WERI-Rb-1 (cell line): ENCODE measurements at regions not wholly inside any gene's neighbourhood (a gene's known extent, or its start where the extent isn't known, plus 50 kb on each side); places are given as distances from the start of the nearest gene placed in this dataset.
"Not testable (repeated sequence)": the region's sequence is repeated elsewhere in the genome, so short reads cannot be mapped to it uniquely, and the experiment has no call there.

Source experiments
- DNase-seq: peaks from one replicate; pipeline ENCODE4 v3.0.0-alpha.2; 2020
- H3K27ac ChIP-seq: fragments of 250-450 bp; sonication (Bioruptor Pico); 2 replicates; pipeline ENCODE4 v1.5.1; 2020; ENCODE audit warnings: mild to moderate bottlenecking, moderate library complexity
- H3K27me3 ChIP-seq: fragments of 250-450 bp; sonication (Bioruptor Pico); 2 replicates; pipeline ENCODE4 v1.5.1; 2021; ENCODE audit warnings: mild to moderate bottlenecking, low read depth, moderate library complexity; ENCODE audit not compliant: insufficient read depth, severe bottlenecking
- H3K36me3 ChIP-seq: fragments of 250-450 bp; sonication (Bioruptor Pico); 2 replicates; pipeline ENCODE4 v1.5.1; 2020; ENCODE audit warnings: mild to moderate bottlenecking, moderate library complexity
- H3K4me3 ChIP-seq: 2 replicates; pipeline ENCODE4 v1.5.1; 2011; ENCODE audit warnings: low read depth, mild to moderate bottlenecking, control low read depth, low read length
- H3K9me3 ChIP-seq: fragments of 250-450 bp; sonication (Bioruptor Pico); 2 replicates; pipeline ENCODE4 v1.5.1; 2021; ENCODE audit warnings: mild to moderate bottlenecking, moderate library complexity; ENCODE audit not compliant: severe bottlenecking
- TF ChIP-seq, protein P1 (sequence below): IDR thresholded peaks from 2 replicates; pipeline ENCODE4 v1.5.1; 2011; ENCODE audit warnings: low read depth, mild to moderate bottlenecking, control low read depth, inconsistent platforms, low read length

GRCh38 chr6:51161752-51162151 is 343.1 kb downstream of the TFAP2B start:
- no peak overlapping the region for H3K4me3 ChIP-seq
- H3K27me3 ChIP-seq, result no peaks in the 10 kb centered on the region
- no peak overlapping the region for H3K27ac ChIP-seq
- DNase-seq, result no peak
- H3K36me3 ChIP-seq, result no peaks in the 10 kb centered on the region
- H3K9me3 ChIP-seq, result no peaks in the 10 kb centered on the region
- TF ChIP-seq, protein P1, sequence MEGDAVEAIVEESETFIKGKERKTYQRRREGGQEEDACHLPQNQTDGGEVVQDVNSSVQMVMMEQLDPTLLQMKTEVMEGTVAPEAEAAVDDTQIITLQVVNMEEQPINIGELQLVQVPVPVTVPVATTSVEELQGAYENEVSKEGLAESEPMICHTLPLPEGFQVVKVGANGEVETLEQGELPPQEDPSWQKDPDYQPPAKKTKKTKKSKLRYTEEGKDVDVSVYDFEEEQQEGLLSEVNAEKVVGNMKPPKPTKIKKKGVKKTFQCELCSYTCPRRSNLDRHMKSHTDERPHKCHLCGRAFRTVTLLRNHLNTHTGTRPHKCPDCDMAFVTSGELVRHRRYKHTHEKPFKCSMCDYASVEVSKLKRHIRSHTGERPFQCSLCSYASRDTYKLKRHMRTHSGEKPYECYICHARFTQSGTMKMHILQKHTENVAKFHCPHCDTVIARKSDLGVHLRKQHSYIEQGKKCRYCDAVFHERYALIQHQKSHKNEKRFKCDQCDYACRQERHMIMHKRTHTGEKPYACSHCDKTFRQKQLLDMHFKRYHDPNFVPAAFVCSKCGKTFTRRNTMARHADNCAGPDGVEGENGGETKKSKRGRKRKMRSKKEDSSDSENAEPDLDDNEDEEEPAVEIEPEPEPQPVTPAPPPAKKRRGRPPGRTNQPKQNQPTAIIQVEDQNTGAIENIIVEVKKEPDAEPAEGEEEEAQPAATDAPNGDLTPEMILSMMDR, result no peak

- TF ChIP-seq, protein P1, result no peak
- Histone ChIP-seq H3K9me3 (no peaks in the 10 kb centered on the region), H3K27me3 (no peaks in the 10 kb centered on the region), H3K27ac (no peak overlapping the region), H3K4me3 (no peak overlapping the region), H3K36me3 (no peaks in the 10 kb centered on the region)
- DNase-seq, result no peak
These were observed 345.3 kb downstream of the TFAP2B start for GRCh38 chr6:51163843-51164529.

GRCh38 chr6:51166914-51167313 is 348.2 kb downstream of the TFAP2B start:
- H3K9me3 ChIP-seq, result no peaks in the 10 kb centered on the region
- H3K27me3 ChIP-seq, result no peaks in the 10 kb centered on the region
- H3K27ac ChIP-seq, result no peak overlapping the region
- TF ChIP-seq, protein P1, result no peak
- no peaks in the 10 kb centered on the region for H3K36me3 ChIP-seq
- DNase-seq, result no peak
- no peak overlapping the region for H3K4me3 ChIP-seq

DNA sequence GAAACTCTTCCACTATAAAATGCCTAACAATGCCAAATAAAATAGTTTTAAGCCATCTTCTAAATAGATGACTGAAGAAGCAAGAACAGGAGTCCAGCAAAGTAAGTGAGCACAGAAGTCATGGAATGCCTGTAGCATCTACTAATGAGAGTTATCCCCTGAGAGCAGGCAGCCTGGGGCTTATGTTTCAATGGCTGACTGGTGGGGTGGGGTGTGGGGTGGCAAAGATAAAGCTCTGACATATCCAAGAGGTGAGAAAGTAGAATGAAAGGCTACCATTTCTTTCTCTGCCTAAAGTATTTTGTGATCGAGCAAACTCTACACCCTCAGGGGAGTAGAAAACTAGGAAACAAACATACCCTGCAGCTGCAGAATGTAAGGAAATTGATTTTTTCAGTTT is 348.8 kb downstream of the TFAP2B start:
- Histone ChIP-seq H3K27ac (no peak overlapping the region), H3K9me3 (no peaks in the 10 kb centered on the region), H3K4me3 (no peak overlapping the region), H3K36me3 (no peaks in the 10 kb centered on the region), H3K27me3 (no peaks in the 10 kb centered on the region)
- no peak for DNase-seq
- TF ChIP-seq, protein P1, result no peak

DNA sequence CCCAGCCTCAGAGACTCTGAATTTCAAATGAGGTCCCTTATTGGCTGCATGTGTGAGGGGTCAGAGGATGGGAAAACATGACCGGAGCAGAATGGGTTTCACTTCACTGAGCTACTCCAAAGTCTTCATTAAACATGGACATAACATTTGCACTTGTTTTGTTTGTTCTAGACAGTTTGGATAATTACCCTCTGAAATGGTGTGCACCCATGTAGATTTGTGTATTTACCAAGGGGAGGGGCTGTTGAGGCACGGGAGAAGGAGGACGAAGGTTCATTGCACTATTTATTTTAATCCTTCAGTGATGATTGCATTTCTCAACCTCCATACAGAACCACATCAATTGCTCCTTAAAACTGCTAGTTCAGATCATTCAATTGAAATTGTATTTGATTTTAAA is 364.2 kb downstream of the TFAP2B start:
- no peaks in the 10 kb centered on the region for H3K36me3 ChIP-seq
- H3K27me3 ChIP-seq, result no peaks in the 10 kb centered on the region
- peaks cover 3% of the 10 kb centered on the region for H3K9me3 ChIP-seq
- TF ChIP-seq, protein P1, result no peak
- DNase-seq, result no peak
- peak overlapping the region; percentile 81 for H3K27ac ChIP-seq
- H3K4me3 ChIP-seq, result no peak overlapping the region

- Histone ChIP-seq H3K27ac (peak overlapping the region; percentile 81), H3K9me3 (peaks cover 8% of the 10 kb centered on the region), H3K36me3 (no peaks in the 10 kb centered on the region), H3K27me3 (no peaks in the 10 kb centered on the region), H3K4me3 (no peak overlapping the region)
- DNase-seq, result peak; percentile 97
- TF ChIP-seq, protein P1, result peak; percentile 51
These were observed 365.4 kb downstream of the TFAP2B start for GRCh38 chr6:51184046-51184445.

- DNase-seq, H3K4me3 ChIP-seq, H3K27ac ChIP-seq, H3K36me3 ChIP-seq, H3K27me3 ChIP-seq, H3K9me3 ChIP-seq: not testable (repeated sequence)
These were observed 374.5 kb downstream of the TFAP2B start for GRCh38 chr6:51193163-51193562.
